Panc1 (cell line): ENCODE measurements at regions not wholly inside any gene's neighbourhood (a gene's known extent, or its start where the extent isn't known, plus 50 kb on each side); places are given as distances from the start of the nearest gene placed in this dataset.

Experiments
- POLR2AphosphoS5 ChIP-seq: IDR thresholded peaks from 2 replicates; pipeline ENCODE4 v1.6.1; 2012; ENCODE audit warnings: mild to moderate bottlenecking, low read depth, low read length, moderate library complexity
- TF ChIP-seq, protein P1 (sequence below): fragments of 450-650 bp; IDR thresholded peaks from 2 replicates; pipeline ENCODE4 v1.5.1; 2017; ENCODE audit warnings: mild to moderate bottlenecking
- TF ChIP-seq, protein P2 (sequence below), 2 experiments: IDR thresholded peaks; 2 replicates each; pipeline ENCODE4 v1.6.1; 2011 to 2012; ENCODE audit warnings: low read depth in 2 of 2, control low read depth in 1 of 2, low read length in 1 of 2, mild to moderate bottlenecking in 1 of 2, moderate library complexity in 1 of 2; ENCODE audit not compliant: insufficient read depth in 1 of 2

GRCh38 chr6:134375220-134375580 is 57.3 kb upstream of the SGK1 start:
- TF ChIP-seq, protein P1, sequence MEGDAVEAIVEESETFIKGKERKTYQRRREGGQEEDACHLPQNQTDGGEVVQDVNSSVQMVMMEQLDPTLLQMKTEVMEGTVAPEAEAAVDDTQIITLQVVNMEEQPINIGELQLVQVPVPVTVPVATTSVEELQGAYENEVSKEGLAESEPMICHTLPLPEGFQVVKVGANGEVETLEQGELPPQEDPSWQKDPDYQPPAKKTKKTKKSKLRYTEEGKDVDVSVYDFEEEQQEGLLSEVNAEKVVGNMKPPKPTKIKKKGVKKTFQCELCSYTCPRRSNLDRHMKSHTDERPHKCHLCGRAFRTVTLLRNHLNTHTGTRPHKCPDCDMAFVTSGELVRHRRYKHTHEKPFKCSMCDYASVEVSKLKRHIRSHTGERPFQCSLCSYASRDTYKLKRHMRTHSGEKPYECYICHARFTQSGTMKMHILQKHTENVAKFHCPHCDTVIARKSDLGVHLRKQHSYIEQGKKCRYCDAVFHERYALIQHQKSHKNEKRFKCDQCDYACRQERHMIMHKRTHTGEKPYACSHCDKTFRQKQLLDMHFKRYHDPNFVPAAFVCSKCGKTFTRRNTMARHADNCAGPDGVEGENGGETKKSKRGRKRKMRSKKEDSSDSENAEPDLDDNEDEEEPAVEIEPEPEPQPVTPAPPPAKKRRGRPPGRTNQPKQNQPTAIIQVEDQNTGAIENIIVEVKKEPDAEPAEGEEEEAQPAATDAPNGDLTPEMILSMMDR, result no peak
- TF ChIP-seq, protein P2, sequence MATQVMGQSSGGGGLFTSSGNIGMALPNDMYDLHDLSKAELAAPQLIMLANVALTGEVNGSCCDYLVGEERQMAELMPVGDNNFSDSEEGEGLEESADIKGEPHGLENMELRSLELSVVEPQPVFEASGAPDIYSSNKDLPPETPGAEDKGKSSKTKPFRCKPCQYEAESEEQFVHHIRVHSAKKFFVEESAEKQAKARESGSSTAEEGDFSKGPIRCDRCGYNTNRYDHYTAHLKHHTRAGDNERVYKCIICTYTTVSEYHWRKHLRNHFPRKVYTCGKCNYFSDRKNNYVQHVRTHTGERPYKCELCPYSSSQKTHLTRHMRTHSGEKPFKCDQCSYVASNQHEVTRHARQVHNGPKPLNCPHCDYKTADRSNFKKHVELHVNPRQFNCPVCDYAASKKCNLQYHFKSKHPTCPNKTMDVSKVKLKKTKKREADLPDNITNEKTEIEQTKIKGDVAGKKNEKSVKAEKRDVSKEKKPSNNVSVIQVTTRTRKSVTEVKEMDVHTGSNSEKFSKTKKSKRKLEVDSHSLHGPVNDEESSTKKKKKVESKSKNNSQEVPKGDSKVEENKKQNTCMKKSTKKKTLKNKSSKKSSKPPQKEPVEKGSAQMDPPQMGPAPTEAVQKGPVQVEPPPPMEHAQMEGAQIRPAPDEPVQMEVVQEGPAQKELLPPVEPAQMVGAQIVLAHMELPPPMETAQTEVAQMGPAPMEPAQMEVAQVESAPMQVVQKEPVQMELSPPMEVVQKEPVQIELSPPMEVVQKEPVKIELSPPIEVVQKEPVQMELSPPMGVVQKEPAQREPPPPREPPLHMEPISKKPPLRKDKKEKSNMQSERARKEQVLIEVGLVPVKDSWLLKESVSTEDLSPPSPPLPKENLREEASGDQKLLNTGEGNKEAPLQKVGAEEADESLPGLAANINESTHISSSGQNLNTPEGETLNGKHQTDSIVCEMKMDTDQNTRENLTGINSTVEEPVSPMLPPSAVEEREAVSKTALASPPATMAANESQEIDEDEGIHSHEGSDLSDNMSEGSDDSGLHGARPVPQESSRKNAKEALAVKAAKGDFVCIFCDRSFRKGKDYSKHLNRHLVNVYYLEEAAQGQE (IDR thresholded peaks at IDR 0.05; ENCODE audit: insufficient read depth in 1 of 2, low read depth in 2 of 2, low read length in 1 of 2), result no peak
- TF ChIP-seq POLR2AphosphoS5, result no peak
